ENCODE measurements at regions not wholly inside any gene's neighbourhood (a gene's known extent, or its start where the extent isn't known, plus 50 kb on each side); places are given as distances from the start of the nearest gene placed in this dataset.

DNA sequence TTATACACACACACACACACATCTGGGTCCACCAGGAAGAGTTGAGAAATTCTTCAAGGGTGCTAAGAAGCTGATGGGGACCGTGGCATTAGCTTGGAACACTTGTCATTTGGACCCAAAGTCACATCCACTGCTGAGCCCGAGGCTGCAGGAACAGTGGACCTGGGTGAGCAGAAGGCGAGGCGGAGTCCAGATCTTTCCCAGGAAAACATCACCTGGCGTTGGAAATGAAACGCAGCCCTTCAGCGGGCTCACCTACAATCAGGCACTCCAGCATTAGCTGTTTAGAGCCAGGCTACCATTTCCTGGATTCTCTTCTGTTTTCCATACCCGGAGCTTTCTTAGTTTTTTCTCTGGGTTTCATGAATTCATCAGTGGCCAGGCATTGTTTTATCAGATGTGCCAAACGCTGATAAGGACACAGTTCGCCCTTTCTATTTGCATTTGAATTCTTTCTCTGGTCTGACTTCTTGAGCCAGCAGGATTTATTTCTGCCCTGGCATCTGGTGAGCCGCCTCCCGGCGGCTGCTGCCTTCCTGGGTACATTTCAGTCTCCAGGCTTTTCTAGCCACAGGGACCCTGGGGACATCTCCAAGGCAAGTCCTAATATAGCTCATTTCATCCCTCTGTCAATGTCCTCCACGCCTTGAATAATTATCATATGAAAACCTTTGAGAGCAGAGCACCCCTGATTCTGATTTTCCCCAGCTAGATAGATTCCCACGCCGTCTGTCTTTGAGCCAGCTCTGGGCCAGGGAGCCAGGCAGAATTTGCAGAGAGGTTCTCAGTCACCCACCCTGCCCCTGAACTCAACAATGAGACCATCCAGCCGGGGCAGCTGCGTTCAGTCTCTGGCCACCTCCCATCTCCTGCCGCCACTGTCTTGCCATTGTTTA, 170.9 kb downstream of the TTLL2 start:
- H3K4me2 ChIP-seq (ENCODE audit: low read length): no peak overlapping the region
- H3K79me2 ChIP-seq (ENCODE audit: low read length): no peaks in the 10 kb centered on the region
- H3F3A ChIP-seq (ENCODE audit: low read length, unreplicated experiment): no peaks in the 10 kb centered on the region
- ChIA-PET CTCF (no interaction called here), POLR2A (ENCODE audit: unreplicated experiment) (no interaction called here)
- ATAC-seq: no peak
- H3K27me3 ChIP-seq (ENCODE audit: low read length): peaks cover 40% of the 10 kb centered on the region
- no peak overlapping the region for H3K27ac ChIP-seq (ENCODE audit: low read length)
- no peaks in the 10 kb centered on the region for H4K20me1 ChIP-seq (ENCODE audit: low read length)
- DNase-seq: no peak
- no peaks in the 10 kb centered on the region for H3K36me3 ChIP-seq (ENCODE audit: low read depth, low read length)
- H3K4me3 ChIP-seq (ENCODE audit: low read length): no peak overlapping the region
- H3K4me1 ChIP-seq (ENCODE audit: insufficient read depth, low read length): no peaks in the 10 kb centered on the region
- H3K9me3 ChIP-seq (ENCODE audit: low read length): no peaks in the 10 kb centered on the region
- no peaks in the 10 kb centered on the region for H3K9me2 ChIP-seq (replicated peaks; ENCODE audit: low read length)
- BruUV-seq (replicated peaks): no TSS peak
- TF ChIP-seq EZH2phosphoT487 (IDR thresholded peaks at IDR 0.05; ENCODE audit: borderline replicate concordance, low read length): no peak
- no peak for TF ChIP-seq EZH2 (IDR thresholded peaks at IDR 0.05; ENCODE audit: low read length, unreplicated experiment)
- TF ChIP-seq CTCF (conservative IDR thresholded peaks at IDR 0.05; ENCODE audit: low read depth, low read length): no peak
- H2AFZ ChIP-seq (ENCODE audit: low read length): no peak overlapping the region
- H3K9ac ChIP-seq (ENCODE audit: low read length): no peak overlapping the region
- intact Hi-C loops (cut with micrococcal nuclease): no loop called here

- no peaks in the 10 kb centered on the region for H4K20me1 ChIP-seq (ENCODE audit: low read length)
- no peak for TF ChIP-seq CTCF (conservative IDR thresholded peaks at IDR 0.05; ENCODE audit: low read depth, low read length)
- no peak for TF ChIP-seq EZH2phosphoT487 (IDR thresholded peaks at IDR 0.05; ENCODE audit: borderline replicate concordance, low read length)
- TF ChIP-seq EZH2 (IDR thresholded peaks at IDR 0.05; ENCODE audit: low read length, unreplicated experiment): no peak
- H3F3A ChIP-seq (ENCODE audit: low read length, unreplicated experiment): no peaks in the 10 kb centered on the region
- no peak overlapping the region for H3K4me3 ChIP-seq (ENCODE audit: low read length)
- H3K79me2 ChIP-seq (ENCODE audit: low read length): no peaks in the 10 kb centered on the region
- ATAC-seq: no peak
- no peaks in the 10 kb centered on the region for H3K36me3 ChIP-seq (ENCODE audit: low read depth, low read length)
- H3K9ac ChIP-seq (ENCODE audit: low read length): no peak overlapping the region
- intact Hi-C loops (cut with micrococcal nuclease): no loop called here
- peaks cover 31% of the 10 kb centered on the region for H3K27me3 ChIP-seq (ENCODE audit: low read length)
- CTCF ChIA-PET: no interaction called here
- no peak overlapping the region for H3K4me2 ChIP-seq (ENCODE audit: low read length)
- DNase-seq: no peak
- no peaks in the 10 kb centered on the region for H3K4me1 ChIP-seq (ENCODE audit: insufficient read depth, low read length)
- no peak overlapping the region for H3K27ac ChIP-seq (ENCODE audit: low read length)
- no TSS peak for BruUV-seq (replicated peaks)
- POLR2A ChIA-PET (ENCODE audit: unreplicated experiment): no interaction called here
- no peaks in the 10 kb centered on the region for H3K9me3 ChIP-seq (ENCODE audit: low read length)
- H3K9me2 ChIP-seq (replicated peaks; ENCODE audit: low read length): no peaks in the 10 kb centered on the region
- H2AFZ ChIP-seq (ENCODE audit: low read length): no peak overlapping the region
Measured at GRCh38 chr6:167496707-167497106, 171.8 kb downstream of the TTLL2 start.

DNA sequence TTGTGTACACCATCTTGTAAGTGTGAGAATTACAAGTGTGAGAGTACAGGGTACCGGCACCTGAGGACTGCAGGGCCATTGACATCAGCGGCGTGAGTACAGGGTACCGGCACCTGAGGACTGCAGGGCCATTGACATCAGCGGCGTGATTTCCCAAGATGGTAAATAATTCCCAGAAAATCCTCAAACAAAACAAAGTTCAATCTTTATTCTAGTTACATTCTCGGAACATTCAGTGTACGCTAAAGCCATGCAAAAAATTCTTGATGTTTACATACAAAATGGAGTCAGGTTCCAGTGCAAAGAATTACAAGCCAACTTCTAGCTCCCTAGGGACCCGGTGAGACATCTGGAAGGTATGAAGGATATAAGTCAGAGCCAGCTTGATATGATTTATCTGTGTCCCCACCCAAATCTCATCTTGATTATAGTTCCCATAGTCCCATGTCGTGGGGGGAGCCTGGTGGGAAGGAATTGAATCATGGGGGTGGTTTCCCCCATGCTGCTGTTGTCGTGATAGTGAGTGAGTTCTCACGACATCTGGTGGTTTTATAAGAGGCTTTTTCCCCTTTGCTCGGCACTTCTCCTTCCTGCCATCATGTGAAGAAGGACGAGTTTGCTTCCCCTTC, 172.7 kb downstream of the TTLL2 start:
- H3K4me1 ChIP-seq (ENCODE audit: insufficient read depth, low read length): no peaks in the 10 kb centered on the region
- no peak overlapping the region for H2AFZ ChIP-seq (ENCODE audit: low read length)
- no peaks in the 10 kb centered on the region for H4K20me1 ChIP-seq (ENCODE audit: low read length)
- CTCF ChIA-PET: no interaction called here
- no TSS peak for BruUV-seq (replicated peaks)
- TF ChIP-seq EZH2phosphoT487 (IDR thresholded peaks at IDR 0.05; ENCODE audit: borderline replicate concordance, low read length) (no peak), EZH2 (IDR thresholded peaks at IDR 0.05; ENCODE audit: low read length, unreplicated experiment) (no peak), CTCF (conservative IDR thresholded peaks at IDR 0.05; ENCODE audit: low read depth, low read length) (no peak)
- H3K79me2 ChIP-seq (ENCODE audit: low read length): no peaks in the 10 kb centered on the region
- intact Hi-C loops (cut with micrococcal nuclease): no loop called here
- H3K9me2 ChIP-seq (replicated peaks; ENCODE audit: low read length): no peaks in the 10 kb centered on the region
- H3K27ac ChIP-seq (ENCODE audit: low read length): no peak overlapping the region
- H3K36me3 ChIP-seq (ENCODE audit: low read depth, low read length): no peaks in the 10 kb centered on the region
- H3F3A ChIP-seq (ENCODE audit: low read length, unreplicated experiment): no peaks in the 10 kb centered on the region
- DNase-seq (no peak), ATAC-seq (no peak)
- no peak overlapping the region for H3K4me2 ChIP-seq (ENCODE audit: low read length)
- POLR2A ChIA-PET (ENCODE audit: unreplicated experiment): no interaction called here
- no peaks in the 10 kb centered on the region for H3K9me3 ChIP-seq (ENCODE audit: low read length)
- no peak overlapping the region for H3K4me3 ChIP-seq (ENCODE audit: low read length)
- H3K9ac ChIP-seq (ENCODE audit: low read length): no peak overlapping the region
- peaks cover 22% of the 10 kb centered on the region for H3K27me3 ChIP-seq (ENCODE audit: low read length)
